Small intestine (tissue), 7 donors: ENCODE measurements at regions not wholly inside any gene's neighbourhood (a gene's known extent, or its start where the extent isn't known, plus 50 kb on each side); places are given as distances from the start of the nearest gene placed in this dataset.

Source experiments
- DNase-seq, 2 donors: peaks; one replicate each; pipeline versions ENCODE4 v3.0.0 to v3.0.0-alpha.2; 2013
- FAIRE-seq: peaks from 2 replicates; lab custom pipeline; 2012; peaks lifted over from hg19 to GRCh38; lab: Jason Lieb, UNC
- H3K27ac ChIP-seq, 3 donors: one replicate each; pipeline ENCODE4 v1.5.1; 2013; ENCODE audit warnings: low read length in 2 of 3, mild to moderate bottlenecking in 2 of 3, control low read depth in 1 of 3, inconsistent platforms in 1 of 3, low read depth in 1 of 3, moderate library complexity in 1 of 3
- H3K27me3 ChIP-seq, 3 donors: one replicate each; pipeline ENCODE4 v1.6.1; 2013; ENCODE audit warnings: low read length in 3 of 3, inconsistent platforms in 1 of 3; ENCODE audit not compliant: control insufficient read depth in 3 of 3, insufficient read depth in 3 of 3
- H3K36me3 ChIP-seq, 3 donors: one replicate each; pipeline ENCODE4 v1.6.1; 2013; ENCODE audit warnings: low read length in 3 of 3, inconsistent platforms in 1 of 3, low read depth in 1 of 3, mild to moderate bottlenecking in 1 of 3, moderate library complexity in 1 of 3; ENCODE audit not compliant: control insufficient read depth in 3 of 3, insufficient read depth in 2 of 3
- H3K4me1 ChIP-seq, 3 donors: one replicate each; pipeline ENCODE4 v1.6.1; 2013; ENCODE audit warnings: low read length in 2 of 3, inconsistent platforms in 1 of 3, low read depth in 1 of 3, mild to moderate bottlenecking in 1 of 3, moderate library complexity in 1 of 3; ENCODE audit not compliant: control insufficient read depth in 3 of 3, insufficient read depth in 2 of 3
- H3K4me3 ChIP-seq, 3 donors: one replicate each; pipeline ENCODE4 v1.5.1; 2013; ENCODE audit warnings: low read length in 3 of 3, control low read depth in 1 of 3, inconsistent platforms in 1 of 3, low read depth in 1 of 3, mild to moderate bottlenecking in 1 of 3, moderate library complexity in 1 of 3
- H3K9me3 ChIP-seq, 2 donors: one replicate each; pipeline ENCODE4 v1.6.1; 2013; ENCODE audit warnings: low read depth in 1 of 2, low read length in 1 of 2; ENCODE audit not compliant: control insufficient read depth in 2 of 2, insufficient read depth in 1 of 2
- WGBS, 3 donors: extraction: QIAGEN DNeasy Blood & Tissue Kit; methylation state at CpG; one replicate each; pipeline ENCODE4 v1.1.7; 2013; 5-methylcytosine and 5-hydroxymethylcytosine counted together
- donor health status: healthy with polysubstance abuse.
- donor health status: control.
- donor health status: control.
- donor health status: Bipolar disorder and iron deficiency.
- donor health status: healthy.

GRCh38 chr20:7178004-7178403 lies 410.5 kb downstream of the BMP2 start:
- H3K4me1 ChIP-seq, result no peaks in the 10 kb centered on the region
- no peaks in the 10 kb centered on the region for H3K36me3 ChIP-seq
- no peaks in the 10 kb centered on the region for H3K27me3 ChIP-seq
- peaks cover 0 to 5% of the 10 kb centered on the region in 2 donors for H3K9me3 ChIP-seq
- DNase-seq (no peak), FAIRE-seq (no peak)
- no peak overlapping the region for H3K27ac ChIP-seq
- WGBS, 3 donors, result 76 to 84% (median 77%) methylated on average over 2 of the region's 2 CpGs
- no peak overlapping the region for H3K4me3 ChIP-seq

- Histone ChIP-seq H3K27me3 (no peaks in the 10 kb centered on the region), H3K4me1 (no peaks in the 10 kb centered on the region), H3K9me3 (peaks cover 0 to 5% of the 10 kb centered on the region in 2 donors), H3K36me3 (no peaks in the 10 kb centered on the region), H3K4me3 (no peak overlapping the region), H3K27ac (no peak overlapping the region)
- DNase-seq (no peak), FAIRE-seq (no peak)
- 70 to 77% (median 75%) methylated on average over 4 of the region's 4 CpGs for WGBS, 3 donors
These were observed 413.0 kb downstream of the BMP2 start for GRCh38 chr20:7180256-7181045.

DNA sequence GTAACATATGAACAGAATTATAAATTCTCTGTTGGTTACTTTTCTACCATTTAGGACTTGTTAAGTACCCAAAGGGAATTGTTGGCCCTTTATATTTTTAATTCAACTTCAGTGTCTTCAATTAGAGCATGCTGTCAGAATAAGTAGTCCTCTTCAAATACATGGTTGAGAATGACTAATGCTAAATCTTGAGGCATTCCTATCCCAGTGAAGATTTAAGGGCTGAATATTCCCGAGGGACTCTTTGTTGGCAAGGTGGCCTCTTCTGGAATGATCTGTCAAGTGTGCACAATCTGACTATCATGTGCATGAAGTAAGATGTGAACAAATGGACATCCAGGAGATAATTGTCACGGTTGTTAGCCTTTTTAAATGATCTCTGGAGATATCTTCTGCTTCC lies 421.7 kb downstream of the BMP2 start:
- no peak for FAIRE-seq
- no peak overlapping the region for H3K4me3 ChIP-seq
- no peak for DNase-seq
- no peaks in the 10 kb centered on the region for H3K9me3 ChIP-seq
- H3K27ac ChIP-seq, result no peak overlapping the region
- H3K4me1 ChIP-seq, result no peaks in the 10 kb centered on the region
- no peaks in the 10 kb centered on the region for H3K27me3 ChIP-seq
- WGBS, 3 donors, result 55 to 70% (median 69%) methylated on average over 2 of the region's 2 CpGs
- no peaks in the 10 kb centered on the region for H3K36me3 ChIP-seq

DNA sequence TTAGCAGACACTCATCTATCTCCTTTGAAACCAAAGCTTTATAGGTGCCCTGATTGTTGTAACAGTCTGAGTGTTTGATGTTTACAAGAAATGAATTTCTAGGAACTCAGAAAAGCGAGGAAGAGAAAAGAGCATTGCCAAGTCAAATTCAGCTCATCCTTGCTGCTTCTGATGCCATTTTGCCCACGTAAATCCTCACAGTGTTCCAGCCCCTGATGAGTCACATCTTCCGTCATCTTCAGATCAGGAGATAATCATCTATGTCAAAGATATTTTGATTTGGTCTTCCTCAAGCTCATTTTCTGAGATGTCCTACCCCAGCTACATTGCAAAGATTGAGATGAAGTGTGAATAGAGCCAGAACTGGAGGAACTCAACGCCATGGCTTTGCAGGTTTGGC lies 426.2 kb downstream of the BMP2 start:
- Histone ChIP-seq H3K27ac (no peak overlapping the region), H3K4me3 (no peak overlapping the region), H3K36me3 (no peaks in the 10 kb centered on the region), H3K4me1 (no peaks in the 10 kb centered on the region), H3K27me3 (no peaks in the 10 kb centered on the region), H3K9me3 (no peaks in the 10 kb centered on the region)
- DNase-seq (no peak), FAIRE-seq (no peak)
- 57 to 79% (median 72%) methylated on average over 4 of the region's 4 CpGs for WGBS, 3 donors

GRCh38 chr20:7195704-7196103 lies 428.2 kb downstream of the BMP2 start:
- FAIRE-seq, result no peak
- WGBS, 3 donors, result 81 to 86% (median 82%) methylated on average over 5 of the region's 5 CpGs
- Histone ChIP-seq H3K9me3 (no peaks in the 10 kb centered on the region), H3K27me3 (no peaks in the 10 kb centered on the region), H3K36me3 (no peaks in the 10 kb centered on the region), H3K27ac (no peak overlapping the region), H3K4me3 (no peak overlapping the region), H3K4me1 (no peaks in the 10 kb centered on the region)
- no peak for DNase-seq

GRCh38 chr20:7196481-7196880 lies 429.0 kb downstream of the BMP2 start:
- Histone ChIP-seq H3K9me3 (no peaks in the 10 kb centered on the region), H3K4me3 (no peak overlapping the region), H3K27me3 (no peaks in the 10 kb centered on the region), H3K4me1 (no peaks in the 10 kb centered on the region), H3K36me3 (no peaks in the 10 kb centered on the region), H3K27ac (no peak overlapping the region)
- 89 to 95% (median 94%) methylated on average over 1 of the region's 1 CpG for whole genome bisulfite sequencing, 3 donors
- DNase-seq (no peak), FAIRE-seq (no peak)

DNA sequence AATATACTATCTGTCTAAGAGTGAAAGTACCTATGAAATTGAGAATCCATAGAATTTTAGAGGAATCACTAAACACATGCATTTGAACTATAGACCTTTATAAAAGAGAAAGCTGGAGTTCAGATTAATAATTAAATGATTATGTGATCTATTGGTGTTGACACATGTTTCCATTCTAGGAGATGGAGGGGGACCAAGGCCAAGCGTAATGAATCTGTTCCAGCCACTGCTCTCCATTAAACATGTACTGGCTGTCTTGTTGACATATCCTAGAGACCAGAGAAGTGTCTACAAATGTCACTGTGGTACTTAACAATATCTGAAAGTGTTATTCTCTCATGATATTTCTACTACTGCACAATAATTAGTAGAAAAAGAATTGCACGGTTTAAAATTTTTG lies 432.4 kb downstream of the BMP2 start:
- Histone ChIP-seq H3K4me3 (no peak overlapping the region), H3K9me3 (no peaks in the 10 kb centered on the region), H3K27me3 (no peaks in the 10 kb centered on the region), H3K27ac (no peak overlapping the region), H3K36me3 (no peaks in the 10 kb centered on the region), H3K4me1 (no peaks in the 10 kb centered on the region)
- no peak for FAIRE-seq
- no peak for DNase-seq
- WGBS, 3 donors, result 56 to 68% (median 66%) methylated on average over 2 of the region's 2 CpGs

DNA sequence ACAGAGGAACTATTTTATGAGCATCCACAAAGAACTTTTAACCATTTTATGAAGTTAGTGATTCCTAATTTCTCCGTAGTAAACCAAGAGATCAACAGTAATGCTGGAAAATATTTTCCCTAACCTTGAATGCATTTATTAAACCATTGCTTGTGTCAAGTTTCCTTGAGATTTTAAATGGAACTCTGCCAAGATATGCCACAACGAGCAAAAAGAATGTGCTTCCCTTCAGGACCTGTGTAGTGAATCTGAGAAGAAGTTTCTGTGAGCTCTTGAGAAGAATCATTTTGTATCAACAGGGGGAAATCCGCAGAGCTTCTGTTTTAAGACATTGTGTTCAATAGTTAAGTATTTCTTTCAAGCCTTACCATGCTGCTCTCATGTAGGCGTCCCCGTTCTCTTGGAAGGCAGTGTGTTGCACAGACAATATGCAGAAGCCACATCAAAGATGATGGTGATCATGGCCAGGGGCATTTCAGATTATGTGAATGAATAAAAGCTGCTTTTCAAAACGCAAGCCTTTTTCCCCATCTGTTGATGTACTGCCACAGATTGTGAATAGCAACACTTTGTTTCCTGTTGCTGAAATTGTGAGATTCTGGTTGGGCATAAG lies 439.8 kb downstream of the BMP2 start:
- Histone ChIP-seq H3K4me3 (no peak overlapping the region), H3K27ac (no peak overlapping the region), H3K36me3 (no peaks in the 10 kb centered on the region), H3K9me3 (no peaks in the 10 kb centered on the region), H3K27me3 (no peaks in the 10 kb centered on the region), H3K4me1 (no peaks in the 10 kb centered on the region)
- FAIRE-seq (no peak), DNase-seq (no peak)
- 71 to 77% (median 73%) methylated on average over 6 of the region's 6 CpGs for WGBS, 3 donors
